ENCODE measurements at regions not wholly inside any gene's neighbourhood (a gene's known extent, or its start where the extent isn't known, plus 50 kb on each side); places are given as distances from the start of the nearest gene placed in this dataset.

DNA sequence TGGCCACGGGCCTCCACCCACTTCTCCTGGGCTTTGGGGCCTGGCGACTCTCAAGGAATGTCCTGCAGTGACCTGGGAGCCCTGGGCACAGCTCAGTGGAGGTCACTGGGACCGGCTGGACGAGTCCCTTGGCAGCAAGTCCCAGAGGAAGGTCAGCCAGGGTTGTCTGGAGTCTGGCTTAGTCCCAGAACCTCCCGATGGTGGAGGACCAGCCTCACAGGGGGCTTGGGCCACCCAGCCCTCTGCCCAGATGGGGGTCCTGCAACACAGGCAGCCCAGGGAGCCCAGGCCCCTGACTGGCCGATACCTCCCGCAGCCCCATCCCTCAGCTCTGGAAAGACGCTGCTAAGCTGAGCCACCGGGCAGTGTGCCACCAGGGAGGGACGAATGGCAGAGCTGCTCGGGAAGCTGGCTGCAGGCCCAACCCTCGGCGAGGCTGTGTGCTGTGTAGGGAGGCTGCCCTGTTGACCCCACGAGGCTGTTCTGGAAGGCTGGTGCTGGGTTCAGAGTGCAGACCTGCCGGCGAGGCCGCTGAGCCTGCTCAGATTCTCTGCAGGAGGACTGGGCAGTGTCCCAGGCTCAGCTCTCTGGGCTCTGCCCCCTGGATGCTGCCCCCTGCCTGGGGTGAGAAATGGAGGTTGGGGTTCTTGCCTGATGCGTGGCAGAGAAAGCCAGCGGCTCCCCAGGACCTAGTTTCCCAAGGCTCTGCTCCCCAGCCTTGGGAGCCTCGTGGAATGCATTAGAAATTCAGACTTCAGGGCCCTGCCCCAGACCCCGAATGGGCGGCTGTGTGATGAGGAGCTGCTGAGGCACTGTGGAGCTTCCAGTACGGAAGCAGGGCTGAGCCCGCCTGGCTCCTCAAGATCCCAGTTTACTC lies 61.7 kb downstream of the ADRA2C start:
- no peak overlapping the region for H3K56ac ChIP-seq (ENCODE audit: low read length)
- no peak overlapping the region for H3K4me3 ChIP-seq (ENCODE audit: low read length)
- H4K5ac ChIP-seq (ENCODE audit: low read length) = no peak overlapping the region
- DNase-seq = no peak
- no peaks in the 10 kb centered on the region for H3K36me3 ChIP-seq (ENCODE audit: control insufficient read depth, insufficient read depth, low read length)
- H3K18ac ChIP-seq (ENCODE audit: low read length) = no peak overlapping the region
- no peaks in the 10 kb centered on the region for H3K79me2 ChIP-seq (ENCODE audit: control insufficient read depth, insufficient read depth, low read length)
- no peak overlapping the region for H2AK5ac ChIP-seq (ENCODE audit: low read length)
- H3K9ac ChIP-seq (ENCODE audit: low read length) = no peak overlapping the region
- H3K4me2 ChIP-seq (ENCODE audit: low read length) = no peak overlapping the region
- WGBS (ENCODE audit: extremely low coverage, insufficient coverage, low lambda C conversion rate) = no CpG with 5 or more reads among the region's 24 CpGs
- H4K8ac ChIP-seq (ENCODE audit: low read depth, low read length) = no peak overlapping the region
- no peak overlapping the region for H2BK120ac ChIP-seq (ENCODE audit: low read depth, low read length)
- H2BK15ac ChIP-seq (replicated peaks; ENCODE audit: low read depth) = no peak overlapping the region
- H3K27ac ChIP-seq (ENCODE audit: low read depth, low read length) = no peak overlapping the region
- H2BK5ac ChIP-seq (ENCODE audit: low read length) = no peak overlapping the region
- H3K4ac ChIP-seq (ENCODE audit: low read depth, low read length) = no peak overlapping the region
- no peak overlapping the region for H3K23ac ChIP-seq (ENCODE audit: low read length)
- no peaks in the 10 kb centered on the region for H3K79me1 ChIP-seq (ENCODE audit: low read length)
- no peaks in the 10 kb centered on the region for H3K27me3 ChIP-seq (ENCODE audit: insufficient read depth, low read length, poor library complexity)
- no peaks in the 10 kb centered on the region for H3K4me1 ChIP-seq (ENCODE audit: control insufficient read depth, low read depth, low read length)

DNA sequence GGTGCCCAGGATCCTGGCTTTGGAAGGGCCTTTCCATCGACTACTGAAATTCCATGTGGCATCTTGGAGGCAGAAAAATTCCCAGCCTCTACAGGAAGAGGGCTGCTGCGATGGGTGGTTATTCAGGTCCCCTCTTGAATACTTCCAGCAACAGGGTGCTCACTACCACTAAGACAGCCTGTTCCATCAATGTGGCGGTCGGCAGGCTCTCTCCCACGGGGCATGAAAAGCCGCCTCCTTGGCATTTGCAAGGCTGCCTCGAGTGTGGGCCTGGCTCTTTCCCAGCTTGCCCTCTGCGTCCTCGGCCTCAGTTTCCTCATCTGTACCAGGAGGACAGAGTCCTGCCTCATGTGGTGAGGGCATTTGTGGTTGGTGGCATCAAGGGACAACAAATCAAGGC lies 62.4 kb downstream of the ADRA2C start:
- H3K23ac ChIP-seq (ENCODE audit: low read length) = no peak overlapping the region
- WGBS (ENCODE audit: extremely low coverage, insufficient coverage, low lambda C conversion rate) = no CpG with 5 or more reads among the region's 9 CpGs
- H3K18ac ChIP-seq (ENCODE audit: low read length) = no peak overlapping the region
- H2BK120ac ChIP-seq (ENCODE audit: low read depth, low read length) = no peak overlapping the region
- no peaks in the 10 kb centered on the region for H3K4me1 ChIP-seq (ENCODE audit: control insufficient read depth, low read depth, low read length)
- no peak overlapping the region for H3K4me3 ChIP-seq (ENCODE audit: low read length)
- no peak overlapping the region for H3K4me2 ChIP-seq (ENCODE audit: low read length)
- no peaks in the 10 kb centered on the region for H3K27me3 ChIP-seq (ENCODE audit: insufficient read depth, low read length, poor library complexity)
- H2BK5ac ChIP-seq (ENCODE audit: low read length) = no peak overlapping the region
- DNase-seq = no peak
- no peak overlapping the region for H3K9ac ChIP-seq (ENCODE audit: low read length)
- no peak overlapping the region for H2AK5ac ChIP-seq (ENCODE audit: low read length)
- no peak overlapping the region for H3K4ac ChIP-seq (ENCODE audit: low read depth, low read length)
- H3K56ac ChIP-seq (ENCODE audit: low read length) = no peak overlapping the region
- H4K5ac ChIP-seq (ENCODE audit: low read length) = no peak overlapping the region
- H2BK15ac ChIP-seq (replicated peaks; ENCODE audit: low read depth) = no peak overlapping the region
- no peaks in the 10 kb centered on the region for H3K36me3 ChIP-seq (ENCODE audit: control insufficient read depth, insufficient read depth, low read length)
- no peaks in the 10 kb centered on the region for H3K79me2 ChIP-seq (ENCODE audit: control insufficient read depth, insufficient read depth, low read length)
- H3K27ac ChIP-seq (ENCODE audit: low read depth, low read length) = no peak overlapping the region
- H3K79me1 ChIP-seq (ENCODE audit: low read length) = no peaks in the 10 kb centered on the region
- H4K8ac ChIP-seq (ENCODE audit: low read depth, low read length) = no peak overlapping the region

DNA sequence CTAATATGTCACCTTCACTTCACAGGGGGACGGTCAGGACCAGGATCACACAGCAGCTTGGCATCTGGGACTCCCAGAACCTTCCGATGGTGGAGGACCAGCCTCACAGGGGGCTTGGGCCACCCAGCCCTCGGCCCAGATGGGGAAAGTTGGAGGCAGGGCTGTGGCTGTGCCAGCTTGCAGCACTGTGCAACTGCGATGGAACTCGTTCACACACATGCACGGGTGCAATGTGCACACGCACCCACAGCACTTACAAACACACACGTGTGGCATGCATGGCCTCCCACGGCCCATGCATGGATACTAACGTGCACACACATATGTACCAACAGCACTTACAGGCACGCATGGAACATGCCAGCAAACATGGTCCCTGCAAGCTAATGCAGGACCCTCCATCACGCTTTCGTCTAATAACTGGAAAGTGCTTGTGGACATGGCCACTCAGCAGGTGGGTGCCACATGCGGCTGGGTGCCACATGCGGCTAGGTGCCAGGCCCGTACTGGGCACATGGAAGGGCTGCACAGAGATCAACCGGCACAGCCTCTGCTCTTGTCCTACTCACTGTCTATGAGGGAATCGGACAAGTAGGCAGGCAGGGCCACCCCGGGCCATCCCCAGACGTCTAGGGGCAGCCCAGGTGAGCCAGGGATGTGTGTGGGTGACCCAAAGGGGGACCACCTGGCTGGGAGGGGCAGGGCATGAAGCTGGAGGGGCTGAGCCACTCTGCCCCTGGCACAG lies 63.2 kb downstream of the ADRA2C start:
- Histone ChIP-seq H3K27me3 (ENCODE audit: insufficient read depth, low read length, poor library complexity) (no peaks in the 10 kb centered on the region), H3K4ac (ENCODE audit: low read depth, low read length) (no peak overlapping the region), H3K36me3 (ENCODE audit: control insufficient read depth, insufficient read depth, low read length) (no peaks in the 10 kb centered on the region), H3K4me2 (ENCODE audit: low read length) (no peak overlapping the region), H2AK5ac (ENCODE audit: low read length) (no peak overlapping the region), H3K79me1 (ENCODE audit: low read length) (no peaks in the 10 kb centered on the region), H3K4me3 (ENCODE audit: low read length) (no peak overlapping the region), H3K23ac (ENCODE audit: low read length) (no peak overlapping the region), H3K27ac (ENCODE audit: low read depth, low read length) (no peak overlapping the region), H4K8ac (ENCODE audit: low read depth, low read length) (no peak overlapping the region), H3K18ac (ENCODE audit: low read length) (no peak overlapping the region), H2BK5ac (ENCODE audit: low read length) (no peak overlapping the region), H3K79me2 (ENCODE audit: control insufficient read depth, insufficient read depth, low read length) (no peaks in the 10 kb centered on the region), H4K5ac (ENCODE audit: low read length) (no peak overlapping the region), H2BK120ac (ENCODE audit: low read depth, low read length) (no peak overlapping the region), H2BK15ac (replicated peaks; ENCODE audit: low read depth) (no peak overlapping the region), H3K56ac (ENCODE audit: low read length) (no peak overlapping the region), H3K9ac (ENCODE audit: low read length) (no peak overlapping the region), H3K4me1 (ENCODE audit: control insufficient read depth, low read depth, low read length) (no peaks in the 10 kb centered on the region)
- WGBS (ENCODE audit: extremely low coverage, insufficient coverage, low lambda C conversion rate) = no CpG with 5 or more reads among the region's 20 CpGs
- DNase-seq = no peak

DNA sequence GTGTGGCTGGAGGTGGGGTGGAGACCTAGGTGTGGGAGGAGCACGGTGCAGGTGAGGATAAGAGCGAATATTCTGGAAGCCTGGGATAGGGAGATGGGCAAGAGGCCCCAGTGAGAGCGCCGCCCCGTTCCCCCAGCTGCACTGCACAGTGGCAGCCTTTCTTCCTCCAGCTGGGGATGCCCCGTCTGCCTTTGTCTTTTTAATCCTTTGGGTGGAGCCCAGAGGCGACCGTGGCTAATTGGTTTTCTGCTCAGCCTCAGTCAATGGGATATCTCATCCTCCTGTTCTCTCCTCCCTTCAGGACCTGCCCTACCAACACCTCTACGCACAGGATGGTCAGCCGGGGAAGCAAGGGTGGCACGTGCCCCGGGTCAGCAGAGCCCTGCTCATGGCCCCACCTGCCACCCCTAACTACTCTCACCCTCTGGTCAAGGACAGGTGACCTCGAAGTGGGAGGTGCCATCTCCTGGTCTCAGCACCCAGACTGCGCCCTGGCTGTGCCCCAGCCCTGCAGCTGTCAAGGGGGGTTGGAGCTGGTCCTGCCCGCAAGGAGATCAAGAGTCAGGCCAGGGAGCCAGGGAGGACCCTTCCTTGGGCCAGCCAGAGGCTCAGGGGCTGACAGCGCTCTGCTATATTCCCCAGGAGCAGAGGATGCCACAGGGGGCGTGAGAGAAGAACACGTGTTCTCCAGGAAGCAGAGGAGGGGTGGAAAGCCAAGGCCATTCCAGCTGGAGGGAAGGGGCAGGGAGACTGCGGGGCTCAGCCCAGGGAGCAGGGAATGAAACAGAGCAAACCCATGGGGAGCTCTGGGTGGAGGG lies 64.0 kb downstream of the ADRA2C start:
- Histone ChIP-seq H2BK5ac (ENCODE audit: low read length) (no peak overlapping the region), H3K4me1 (ENCODE audit: control insufficient read depth, low read depth, low read length) (no peaks in the 10 kb centered on the region), H3K27ac (ENCODE audit: low read depth, low read length) (no peak overlapping the region), H2BK15ac (replicated peaks; ENCODE audit: low read depth) (no peak overlapping the region), H3K79me1 (ENCODE audit: low read length) (no peaks in the 10 kb centered on the region), H4K8ac (ENCODE audit: low read depth, low read length) (no peak overlapping the region), H4K5ac (ENCODE audit: low read length) (no peak overlapping the region), H3K56ac (ENCODE audit: low read length) (peak overlapping the region; percentile 35), H3K79me2 (ENCODE audit: control insufficient read depth, insufficient read depth, low read length) (no peaks in the 10 kb centered on the region), H3K27me3 (ENCODE audit: insufficient read depth, low read length, poor library complexity) (no peaks in the 10 kb centered on the region), H3K36me3 (ENCODE audit: control insufficient read depth, insufficient read depth, low read length) (no peaks in the 10 kb centered on the region), H3K4me3 (ENCODE audit: low read length) (no peak overlapping the region), H2AK5ac (ENCODE audit: low read length) (no peak overlapping the region), H3K18ac (ENCODE audit: low read length) (no peak overlapping the region), H3K9ac (ENCODE audit: low read length) (no peak overlapping the region), H3K4ac (ENCODE audit: low read depth, low read length) (no peak overlapping the region), H3K23ac (ENCODE audit: low read length) (no peak overlapping the region), H3K4me2 (ENCODE audit: low read length) (no peak overlapping the region), H2BK120ac (ENCODE audit: low read depth, low read length) (no peak overlapping the region)
- no CpG with 5 or more reads among the region's 19 CpGs for WGBS (ENCODE audit: extremely low coverage, insufficient coverage, low lambda C conversion rate)
- peak; percentile 62 for DNase-seq

DNA sequence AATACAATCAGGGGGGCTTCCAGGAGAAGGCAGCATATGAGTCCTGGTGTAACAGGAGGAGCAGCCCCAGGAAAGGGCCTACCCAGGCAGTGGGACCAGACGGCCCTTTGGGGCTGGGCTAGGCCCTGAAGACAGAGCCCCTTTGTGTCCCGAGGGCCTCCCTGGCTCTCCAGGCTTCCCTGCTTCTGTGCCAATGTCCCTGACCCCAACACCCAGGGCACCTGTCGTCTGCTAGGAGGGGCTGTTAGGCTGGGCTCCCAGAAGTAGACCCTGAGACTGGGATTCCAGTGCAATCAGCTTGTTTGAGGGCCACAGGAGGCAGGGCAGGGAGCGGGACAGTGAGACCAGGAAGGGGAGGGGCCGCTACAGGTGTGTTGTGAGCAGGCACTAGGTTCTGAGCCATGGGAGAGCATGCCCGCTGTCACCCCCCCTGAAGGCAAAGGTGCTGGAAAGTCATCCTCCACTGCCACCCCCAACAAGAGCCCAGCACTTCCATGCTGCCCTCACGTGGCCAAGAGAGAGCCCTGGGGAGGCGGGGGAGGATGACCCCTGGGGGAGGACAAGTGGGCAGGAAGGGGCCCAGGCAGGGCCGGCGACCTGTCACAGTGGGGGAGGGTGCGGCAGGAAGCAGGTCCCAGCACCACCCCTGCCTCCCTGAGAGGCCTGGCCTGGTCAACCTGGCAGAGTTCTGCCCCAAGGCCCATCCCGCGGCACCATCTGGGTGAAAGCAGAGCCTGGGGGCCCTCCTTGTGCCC lies 64.8 kb downstream of the ADRA2C start:
- Histone ChIP-seq H4K5ac (ENCODE audit: low read length) (no peak overlapping the region), H2BK120ac (ENCODE audit: low read depth, low read length) (no peak overlapping the region), H3K27ac (ENCODE audit: low read depth, low read length) (no peak overlapping the region), H2BK15ac (replicated peaks; ENCODE audit: low read depth) (no peak overlapping the region), H2AK5ac (ENCODE audit: low read length) (no peak overlapping the region), H2BK5ac (ENCODE audit: low read length) (no peak overlapping the region), H3K56ac (ENCODE audit: low read length) (peak overlapping the region; percentile 64), H3K4me1 (ENCODE audit: control insufficient read depth, low read depth, low read length) (peaks cover 5% of the 10 kb centered on the region), H3K36me3 (ENCODE audit: control insufficient read depth, insufficient read depth, low read length) (no peaks in the 10 kb centered on the region), H3K4me3 (ENCODE audit: low read length) (no peak overlapping the region), H3K79me1 (ENCODE audit: low read length) (no peaks in the 10 kb centered on the region), H3K23ac (ENCODE audit: low read length) (no peak overlapping the region), H3K9ac (ENCODE audit: low read length) (no peak overlapping the region), H4K8ac (ENCODE audit: low read depth, low read length) (no peak overlapping the region), H3K4ac (ENCODE audit: low read depth, low read length) (no peak overlapping the region), H3K79me2 (ENCODE audit: control insufficient read depth, insufficient read depth, low read length) (no peaks in the 10 kb centered on the region), H3K27me3 (ENCODE audit: insufficient read depth, low read length, poor library complexity) (no peaks in the 10 kb centered on the region), H3K4me2 (ENCODE audit: low read length) (no peak overlapping the region), H3K18ac (ENCODE audit: low read length) (no peak overlapping the region)
- no CpG with 5 or more reads among the region's 13 CpGs for WGBS (ENCODE audit: extremely low coverage, insufficient coverage, low lambda C conversion rate)
- no peak for DNase-seq

Data from mesendoderm (in vitro differentiated cells).